ENCODE measurements at regions not wholly inside any gene's neighbourhood (a gene's known extent, or its start where the extent isn't known, plus 50 kb on each side); places are given as distances from the start of the nearest gene placed in this dataset.

DNA sequence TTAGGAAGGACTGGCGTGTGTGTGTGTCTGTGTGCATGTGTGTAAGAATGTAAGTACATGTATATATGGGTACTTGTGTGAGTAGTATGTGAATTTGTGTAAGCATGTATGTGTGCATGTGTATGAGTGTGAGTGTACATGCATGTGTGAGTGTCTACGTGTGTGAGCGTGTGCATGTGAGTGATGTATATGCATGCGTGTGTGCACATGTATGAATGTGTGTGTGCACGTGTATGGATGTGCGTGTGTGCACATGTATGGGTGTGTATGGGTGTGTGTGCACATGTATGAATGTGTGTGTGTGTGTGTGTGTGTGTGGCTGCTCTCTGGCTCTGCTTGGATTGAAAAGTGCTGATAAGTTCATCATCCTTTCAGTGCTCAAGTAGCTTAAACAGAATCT lies 154.5 kb downstream of the TENT4A start:
- TF ChIP-seq YY1 (IDR thresholded peaks at IDR 0.05; ENCODE audit: insufficient read depth, insufficient read length) (no peak), ZNF274 (IDR thresholded peaks at IDR 0.05; ENCODE audit: low read depth, low read length) (no peak)
